LNCaP clone FGC (cell line): ENCODE measurements at regions not wholly inside any gene's neighbourhood (a gene's known extent, or its start where the extent isn't known, plus 50 kb on each side); places are given as distances from the start of the nearest gene placed in this dataset.

Experiments
- DNase-seq: peaks from one replicate; pipeline ENCODE4 v3.0.0-alpha.2; 2011; ENCODE audit warnings: low read depth
- H3K4me3 ChIP-seq: 2 replicates; pipeline ENCODE4 v1.5.1; 2011; ENCODE audit warnings: mild to moderate bottlenecking, low read depth, low read length, control low read depth
- CTCF ChIP-seq: IDR thresholded peaks from 2 replicates; pipeline ENCODE4 v1.5.1; 2012; ENCODE audit warnings: mild to moderate bottlenecking; ENCODE audit not compliant: control insufficient read depth, insufficient read depth; ENCODE audit errors: extremely low read depth

DNA sequence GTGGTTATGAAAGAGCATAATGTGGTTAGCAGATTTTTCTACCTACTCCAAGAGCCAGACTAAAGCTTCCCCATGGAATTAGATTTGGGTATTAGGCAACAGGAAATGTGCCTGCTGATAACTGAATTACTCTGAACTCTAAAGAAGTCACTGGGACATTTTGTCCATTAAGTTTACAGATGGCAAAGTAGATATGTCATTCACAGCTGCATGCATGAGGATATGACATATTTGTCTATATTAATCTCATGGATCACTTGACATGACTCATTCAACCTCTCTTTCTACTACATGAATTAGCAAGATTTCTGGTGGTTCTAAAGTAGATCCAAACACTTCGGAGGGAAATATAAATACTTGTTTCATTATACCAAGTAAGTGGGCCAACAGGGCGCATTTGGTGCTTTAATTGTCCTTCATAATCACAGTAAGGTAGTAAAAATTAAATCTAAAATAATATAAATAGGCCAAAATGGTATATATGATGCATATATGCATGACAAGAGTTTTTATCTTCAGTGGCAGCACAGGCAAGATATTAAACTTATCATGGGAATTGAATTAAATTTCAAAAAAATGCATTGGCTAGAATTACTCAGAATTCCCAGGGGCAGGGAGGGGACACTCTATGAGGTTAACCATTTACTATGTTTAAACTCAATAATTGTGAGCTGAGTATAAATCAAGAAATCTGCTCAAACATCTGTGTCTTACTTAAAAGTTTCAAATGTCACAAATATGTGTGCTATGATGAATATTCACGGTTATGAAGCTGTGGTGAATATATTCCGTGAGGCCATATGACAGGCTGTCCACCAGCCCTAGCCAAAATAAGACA, 365.3 kb upstream of the KCNMB2 start:
- TF ChIP-seq CTCF, result no peak
- DNase-seq, result peak; percentile 71
- no peak overlapping the region for H3K4me3 ChIP-seq

DNA sequence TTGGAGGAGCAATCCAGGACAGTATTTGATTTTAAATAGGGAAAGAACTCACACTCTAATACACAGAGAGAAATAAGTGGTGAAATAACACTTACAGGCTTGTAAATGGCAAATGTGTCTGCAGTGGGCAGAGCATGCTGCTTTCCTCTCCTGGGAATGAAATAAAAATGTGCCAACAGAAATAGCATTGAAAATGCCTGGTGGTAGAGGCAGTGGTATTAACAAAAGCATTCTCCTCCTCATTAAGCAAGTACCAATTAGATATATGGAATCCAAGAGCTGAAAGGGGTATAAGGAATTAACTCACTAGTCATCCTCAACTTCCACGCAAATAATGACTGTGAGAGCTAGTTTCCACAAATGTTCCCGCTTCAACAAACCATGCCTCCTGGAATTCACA, 364.1 kb upstream of the KCNMB2 start:
- TF ChIP-seq CTCF, result no peak
- no peak for DNase-seq
- H3K4me3 ChIP-seq, result no peak overlapping the region

DNA sequence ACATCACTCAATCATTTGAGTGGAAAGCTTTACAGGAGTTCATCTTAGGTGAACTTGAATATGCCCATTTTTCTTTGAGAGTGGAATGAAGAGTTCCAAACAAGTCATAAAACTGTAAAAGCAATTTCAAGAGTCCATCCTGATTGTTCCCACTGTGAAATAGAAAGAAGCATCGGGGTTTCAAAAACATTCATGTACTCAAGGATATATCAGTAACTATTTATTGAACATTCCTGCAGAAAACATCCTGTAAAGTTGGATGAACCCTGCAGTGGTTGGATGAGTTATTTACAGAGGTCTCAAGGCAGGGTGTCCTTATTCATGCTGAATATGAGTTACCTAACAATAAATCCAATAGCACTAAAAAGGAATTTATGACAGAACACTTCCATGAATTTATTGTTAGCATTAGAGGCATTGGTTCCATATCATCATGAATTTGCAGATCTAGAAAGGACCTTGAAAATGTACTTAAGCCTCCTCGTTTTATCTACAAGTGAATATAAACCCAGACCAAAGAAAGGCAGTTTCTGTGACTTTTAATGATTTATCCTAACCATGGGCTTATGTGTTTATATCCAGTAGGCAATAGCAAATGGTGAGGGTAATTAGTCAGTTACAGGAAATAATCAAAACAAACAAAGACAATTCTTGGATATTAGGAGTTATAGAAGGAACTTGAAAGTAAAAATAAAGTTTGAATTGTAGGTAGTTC, 361.9 kb upstream of the KCNMB2 start:
- no peak for DNase-seq
- no peak overlapping the region for H3K4me3 ChIP-seq
- no peak for TF ChIP-seq CTCF

GRCh38 chr3:178181088-178181487, 355.1 kb upstream of the KCNMB2 start:
- H3K4me3 ChIP-seq, result no peak overlapping the region
- no peak for DNase-seq
- TF ChIP-seq CTCF, result no peak

DNA sequence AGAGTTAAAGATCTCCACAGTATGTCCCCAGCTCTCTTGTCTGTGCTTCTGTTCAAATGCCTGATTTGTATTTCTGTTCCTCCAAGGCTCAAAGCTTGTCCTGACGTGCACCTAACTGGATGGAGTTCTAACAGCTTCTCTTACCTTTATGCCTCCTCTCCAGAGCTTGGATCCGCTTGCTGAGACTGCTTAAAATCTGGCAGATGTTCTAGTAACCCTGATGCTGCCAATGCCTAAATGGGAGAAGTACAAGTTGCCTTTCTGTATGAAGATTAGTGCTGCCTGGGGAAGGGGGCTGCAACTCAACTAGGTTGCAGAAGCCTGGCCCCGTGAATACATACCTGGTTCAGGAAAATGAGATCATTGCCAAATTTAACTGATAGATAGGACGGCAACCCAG, 354.5 kb upstream of the KCNMB2 start:
- no peak overlapping the region for H3K4me3 ChIP-seq
- no peak for DNase-seq
- TF ChIP-seq CTCF, result no peak

- DNase-seq, result no peak
- H3K4me3 ChIP-seq, result no peak overlapping the region
- no peak for TF ChIP-seq CTCF
These were observed 353.9 kb upstream of the KCNMB2 start for GRCh38 chr3:178182337-178182779.
